MM.1S (cell line): ENCODE measurements at regions not wholly inside any gene's neighbourhood (a gene's known extent, or its start where the extent isn't known, plus 50 kb on each side); places are given as distances from the start of the nearest gene placed in this dataset.

Experiments used
- DNase-seq: peaks from one replicate; pipeline ENCODE4 v3.0.0-alpha.2; 2015
- H2AFZ ChIP-seq: fragments of 300-600 bp; sonication (generic); 2 replicates; pipeline ENCODE4 v1.6.0; 2016; ENCODE audit warnings: antibody characterized with exemption, low read length
- H3F3A ChIP-seq: fragments of 300-600 bp; sonication (generic); 2 replicates; pipeline ENCODE4 v1.6.1; 2016; ENCODE audit warnings: mild to moderate bottlenecking, antibody characterized with exemption, low read length, moderate library complexity, mixed read lengths; ENCODE audit not compliant: insufficient read depth
- H3K27ac ChIP-seq: fragments of 300-600 bp; sonication (generic); 2 replicates; pipeline ENCODE4 v1.5.1; 2016; ENCODE audit warnings: mild to moderate bottlenecking, low read length
- H3K27me3 ChIP-seq: fragments of 300-600 bp; sonication (generic); replicated peaks from 2 replicates; pipeline ENCODE4 v1.6.0; 2016; ENCODE audit warnings: low read length; ENCODE audit not compliant: insufficient read depth
- H3K36me3 ChIP-seq: fragments of 300-600 bp; sonication (generic); replicated peaks from 2 replicates; pipeline ENCODE4 v1.6.1; 2016; ENCODE audit warnings: mild to moderate bottlenecking, low read length, mixed read lengths; ENCODE audit not compliant: insufficient read depth
- H3K4me1 ChIP-seq: fragments of 300-600 bp; sonication (generic); 2 replicates; pipeline ENCODE4 v1.6.1; 2016; ENCODE audit warnings: low read length, mixed read lengths
- H3K4me2 ChIP-seq: fragments of 300-600 bp; sonication (generic); 2 replicates; pipeline ENCODE4 v1.6.0; 2016; ENCODE audit warnings: low read depth, low read length
- H3K4me3 ChIP-seq: fragments of 300-600 bp; sonication (generic); 2 replicates; pipeline ENCODE4 v1.5.1; 2016; ENCODE audit warnings: low read length, mixed read lengths
- H3K79me2 ChIP-seq: fragments of 300-600 bp; sonication (generic); 2 replicates; pipeline ENCODE4 v1.6.1; 2016; ENCODE audit warnings: mixed run types, low read length, mixed read lengths
- H3K9ac ChIP-seq: fragments of 300-600 bp; sonication (generic); 2 replicates; pipeline ENCODE4 v1.6.1; 2016; ENCODE audit warnings: low read length, mixed read lengths
- H3K9me2 ChIP-seq: fragments of 300-600 bp; sonication (generic); replicated peaks from 2 replicates; pipeline ENCODE4 v1.6.1; 2016; ENCODE audit warnings: mild to moderate bottlenecking, low read length, mixed read lengths; ENCODE audit not compliant: insufficient read depth
- H3K9me3 ChIP-seq: fragments of 300-600 bp; sonication (generic); replicated peaks from 2 replicates; pipeline ENCODE4 v1.6.1; 2016; ENCODE audit warnings: mild to moderate bottlenecking, low read length, mixed read lengths; ENCODE audit not compliant: insufficient read depth
- H4K20me1 ChIP-seq: fragments of 300-600 bp; sonication (generic); 2 replicates; pipeline ENCODE4 v1.6.1; 2016; ENCODE audit warnings: mild to moderate bottlenecking, low read length, moderate library complexity, mixed read lengths; ENCODE audit not compliant: insufficient read depth
- EZH2 ChIP-seq: fragments of 300-600 bp; sonication (generic); optimal IDR thresholded peaks from 2 replicates; pipeline ENCODE3; 2017; ENCODE audit warnings: low read depth, mild to moderate bottlenecking, antibody characterized with exemption, low read length, mixed read lengths
- EZH2phosphoT487 ChIP-seq: fragments of 300-600 bp; sonication (generic); IDR thresholded peaks from 2 replicates; pipeline ENCODE4 v1.6.1; 2018; ENCODE audit warnings: antibody characterized with exemption, low read length
- TF ChIP-seq, protein P1 (sequence below): fragments of 300-600 bp; sonication (generic); IDR thresholded peaks from 2 replicates; pipeline ENCODE4 v1.5.1; 2016; ENCODE audit warnings: antibody characterized with exemption, low read length, mixed read lengths

DNA sequence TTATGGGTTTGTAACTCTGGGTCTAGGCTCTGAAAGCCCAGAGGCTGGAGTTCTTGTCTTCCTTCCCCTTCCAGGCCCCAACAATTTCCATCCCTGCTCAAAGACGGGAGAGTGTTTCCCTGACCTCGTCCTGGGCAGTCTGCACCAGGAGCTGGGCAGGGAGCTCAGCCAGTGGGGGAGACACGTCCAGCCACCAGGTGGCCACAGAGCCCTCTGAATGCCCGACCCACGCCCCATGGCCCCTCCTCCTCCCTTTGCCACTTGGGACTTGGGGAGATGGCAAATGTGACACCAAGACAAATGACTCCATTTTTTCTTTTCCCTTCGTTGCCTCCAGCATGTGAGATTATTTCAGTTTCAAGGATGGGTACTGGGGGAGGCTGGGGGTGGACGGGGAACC, 159.9 kb upstream of the AJAP1 start:
- Histone ChIP-seq H3K36me3 (no peaks in the 10 kb centered on the region), H3K4me2 (no peak overlapping the region), H3K79me2 (no peaks in the 10 kb centered on the region), H3K27me3 (peaks cover 76% of the 10 kb centered on the region), H3K9me2 (no peaks in the 10 kb centered on the region), H3K4me3 (no peak overlapping the region), H3K9me3 (no peaks in the 10 kb centered on the region), H2AFZ (no peak overlapping the region), H3K27ac (no peak overlapping the region), H3F3A (no peaks in the 10 kb centered on the region), H3K9ac (no peak overlapping the region), H4K20me1 (no peaks in the 10 kb centered on the region), H3K4me1 (no peaks in the 10 kb centered on the region)
- TF ChIP-seq, protein P1, sequence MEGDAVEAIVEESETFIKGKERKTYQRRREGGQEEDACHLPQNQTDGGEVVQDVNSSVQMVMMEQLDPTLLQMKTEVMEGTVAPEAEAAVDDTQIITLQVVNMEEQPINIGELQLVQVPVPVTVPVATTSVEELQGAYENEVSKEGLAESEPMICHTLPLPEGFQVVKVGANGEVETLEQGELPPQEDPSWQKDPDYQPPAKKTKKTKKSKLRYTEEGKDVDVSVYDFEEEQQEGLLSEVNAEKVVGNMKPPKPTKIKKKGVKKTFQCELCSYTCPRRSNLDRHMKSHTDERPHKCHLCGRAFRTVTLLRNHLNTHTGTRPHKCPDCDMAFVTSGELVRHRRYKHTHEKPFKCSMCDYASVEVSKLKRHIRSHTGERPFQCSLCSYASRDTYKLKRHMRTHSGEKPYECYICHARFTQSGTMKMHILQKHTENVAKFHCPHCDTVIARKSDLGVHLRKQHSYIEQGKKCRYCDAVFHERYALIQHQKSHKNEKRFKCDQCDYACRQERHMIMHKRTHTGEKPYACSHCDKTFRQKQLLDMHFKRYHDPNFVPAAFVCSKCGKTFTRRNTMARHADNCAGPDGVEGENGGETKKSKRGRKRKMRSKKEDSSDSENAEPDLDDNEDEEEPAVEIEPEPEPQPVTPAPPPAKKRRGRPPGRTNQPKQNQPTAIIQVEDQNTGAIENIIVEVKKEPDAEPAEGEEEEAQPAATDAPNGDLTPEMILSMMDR = no peak
- TF ChIP-seq EZH2 (no peak), EZH2phosphoT487 (no peak)
- DNase-seq = no peak

DNA sequence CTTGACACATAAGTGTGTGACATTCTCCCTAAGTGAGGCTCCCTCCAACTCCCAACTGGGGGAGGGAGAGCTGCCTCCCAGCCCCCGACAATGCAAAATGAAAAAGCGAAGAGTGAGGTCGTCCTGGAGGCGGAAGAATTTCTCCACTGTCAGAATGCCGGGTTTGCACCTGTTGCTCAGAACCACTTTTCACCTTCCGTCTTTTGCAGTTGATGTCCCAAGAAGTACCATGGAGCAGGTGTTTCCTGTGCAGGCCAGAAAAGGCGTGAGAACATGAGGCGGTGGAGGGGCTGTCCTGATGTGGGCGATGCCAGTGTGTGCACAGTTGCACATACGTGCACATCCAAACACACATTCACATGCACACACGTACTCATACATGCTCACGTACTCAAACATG, 158.6 kb upstream of the AJAP1 start:
- TF ChIP-seq, protein P1 = no peak
- TF ChIP-seq EZH2 (no peak), EZH2phosphoT487 (no peak)
- no peaks in the 10 kb centered on the region for H3K9me3 ChIP-seq
- DNase-seq = no peak
- H3F3A ChIP-seq = no peaks in the 10 kb centered on the region
- no peaks in the 10 kb centered on the region for H3K79me2 ChIP-seq
- no peaks in the 10 kb centered on the region for H3K36me3 ChIP-seq
- no peak overlapping the region for H3K4me3 ChIP-seq
- H3K4me2 ChIP-seq = no peak overlapping the region
- H2AFZ ChIP-seq = no peak overlapping the region
- H3K9ac ChIP-seq = no peak overlapping the region
- H3K9me2 ChIP-seq = no peaks in the 10 kb centered on the region
- no peaks in the 10 kb centered on the region for H3K4me1 ChIP-seq
- no peak overlapping the region for H3K27ac ChIP-seq
- no peaks in the 10 kb centered on the region for H4K20me1 ChIP-seq
- peaks cover 77% of the 10 kb centered on the region for H3K27me3 ChIP-seq

DNA sequence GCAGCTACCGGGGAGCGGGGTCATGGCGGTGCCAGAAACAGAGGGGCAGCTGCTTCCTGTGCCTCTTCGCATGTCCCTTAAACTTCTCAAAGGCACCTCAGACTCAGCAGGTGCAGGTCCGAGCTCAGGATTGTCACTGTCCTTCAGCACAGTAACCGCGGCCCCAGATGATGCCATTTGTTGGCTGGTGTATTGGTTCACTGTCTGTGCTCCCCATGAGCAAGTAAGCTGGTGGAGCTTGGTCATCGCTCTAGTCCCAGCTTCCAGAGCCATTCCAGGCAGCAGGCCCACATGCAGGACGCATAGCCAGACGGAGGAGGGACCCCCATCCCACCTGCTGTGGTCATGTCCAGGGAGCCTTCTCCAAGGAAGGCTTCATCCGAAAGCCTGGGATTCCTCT, 154.0 kb upstream of the AJAP1 start:
- DNase-seq = no peak
- TF ChIP-seq EZH2phosphoT487 = no peak
- no peaks in the 10 kb centered on the region for H3K4me1 ChIP-seq
- H3K79me2 ChIP-seq = no peaks in the 10 kb centered on the region
- peaks cover 93% of the 10 kb centered on the region for H3K27me3 ChIP-seq
- H3K27ac ChIP-seq = no peak overlapping the region
- no peak overlapping the region for H2AFZ ChIP-seq
- H3K4me3 ChIP-seq = no peak overlapping the region
- H3K36me3 ChIP-seq = no peaks in the 10 kb centered on the region
- H3K9ac ChIP-seq = no peak overlapping the region
- no peaks in the 10 kb centered on the region for H3K9me2 ChIP-seq
- no peaks in the 10 kb centered on the region for H3F3A ChIP-seq
- H3K9me3 ChIP-seq = no peaks in the 10 kb centered on the region
- H3K4me2 ChIP-seq = no peak overlapping the region
- H4K20me1 ChIP-seq = no peaks in the 10 kb centered on the region

- no peak overlapping the region for H3K4me3 ChIP-seq
- H4K20me1 ChIP-seq = no peaks in the 10 kb centered on the region
- no peaks in the 10 kb centered on the region for H3K36me3 ChIP-seq
- no peaks in the 10 kb centered on the region for H3K9me2 ChIP-seq
- no peak overlapping the region for H3K4me2 ChIP-seq
- H3K27me3 ChIP-seq = peaks cover 89% of the 10 kb centered on the region
- H3K79me2 ChIP-seq = no peaks in the 10 kb centered on the region
- no peak for DNase-seq
- no peaks in the 10 kb centered on the region for H3K4me1 ChIP-seq
- no peaks in the 10 kb centered on the region for H3F3A ChIP-seq
- no peaks in the 10 kb centered on the region for H3K9me3 ChIP-seq
- TF ChIP-seq EZH2phosphoT487 (no peak), EZH2 (no peak)
- TF ChIP-seq, protein P1 = no peak
- H3K27ac ChIP-seq = no peak overlapping the region
- no peak overlapping the region for H3K9ac ChIP-seq
- H2AFZ ChIP-seq = no peak overlapping the region
Observed at GRCh38 chr1:4506591-4506990, 147.8 kb upstream of the AJAP1 start.
